H1 (cell line): ENCODE measurements at regions not wholly inside any gene's neighbourhood (a gene's known extent, or its start where the extent isn't known, plus 50 kb on each side); places are given as distances from the start of the nearest gene placed in this dataset.

ENCODE experiments used
- BRCA1 ChIP-seq: IDR thresholded peaks from 2 replicates; pipeline ENCODE4 v1.6.1; 2012; ENCODE audit warnings: low read depth, low read length, improper control_type of control experiment
- CBX5 ChIP-seq: fragments of 300-800, 300-1000 bp; sonication (generic); IDR thresholded peaks from 2 replicates; pipeline ENCODE4 v1.7.1; 2016; ENCODE audit warnings: antibody characterized with exemption, low read length, low read depth
- CHD1 ChIP-seq: IDR thresholded peaks from 2 replicates; pipeline ENCODE4 v1.6.1; 2012; ENCODE audit warnings: low read depth, low read length, improper control_type of control experiment
- EGR1 ChIP-seq: IDR thresholded peaks from 2 replicates; pipeline ENCODE4 v1.6.1; 2011; ENCODE audit warnings: low read depth, low read length, borderline replicate concordance
- HDAC2 ChIP-seq, 2 experiments: fragments of 300-600 bp in 1 of 2; sonication (generic) in 1 of 2; IDR thresholded peaks; 2 replicates each; pipeline ENCODE4 v1.6.1; 2011 to 2012; ENCODE audit warnings: low read depth in 2 of 2, low read length in 2 of 2, mild to moderate bottlenecking in 2 of 2, moderate library complexity in 2 of 2, borderline replicate concordance in 1 of 2, inconsistent platforms in 1 of 2
- KDM5A ChIP-seq: fragments of 200-600 bp; IDR thresholded peaks from 2 replicates; pipeline ENCODE4 v1.7.1; 2012; ENCODE audit warnings: mild to moderate bottlenecking, low read length, inconsistent platforms, mixed read lengths

GRCh38 chr1:30001732-30002039 is 721.7 kb downstream of the MATN1 start (continued):
- TF ChIP-seq HDAC2 (IDR thresholded peaks at IDR 0.05; ENCODE audit: borderline replicate concordance in 1 of 2, low read depth in 2 of 2, low read length in 2 of 2): no peak
- no peak for TF ChIP-seq EGR1
- TF ChIP-seq CBX5: no peak
- no peak for TF ChIP-seq BRCA1
- no peak for TF ChIP-seq CHD1
- TF ChIP-seq KDM5A: no peak
